ENCODE measurements at regions not wholly inside any gene's neighbourhood (a gene's known extent, or its start where the extent isn't known, plus 50 kb on each side); places are given as distances from the start of the nearest gene placed in this dataset.

GRCh38 chr7:86953653-86954336, 105.7 kb downstream of the ELAPOR2 start:
- H3K36me3 Mint-ChIP-seq (ENCODE audit: low read depth): no peaks in the 10 kb centered on the region
- H3K9me3 Mint-ChIP-seq: no peaks in the 10 kb centered on the region
- no peak for ATAC-seq
- intact Hi-C loops (cut with micrococcal nuclease): no loop called here
- DNase-seq: no peak
- H3K4me3 Mint-ChIP-seq: no peak overlapping the region
- CTCF ChIA-PET: interaction anchor here (1.1 to 1.9 kb wide), 3 partner anchors 27 to 195 kb away, joined by 3 to 6 read pairs (median 4); no protein-coding TSS in a partner anchor
- POLR2A ChIA-PET: no interaction called here
- peaks cover 4% of the 10 kb centered on the region for H3K27me3 Mint-ChIP-seq
- no peaks in the 10 kb centered on the region for H3K4me1 Mint-ChIP-seq (ENCODE audit: low read depth)
- H3K27ac Mint-ChIP-seq: no peak overlapping the region
- TF ChIP-seq, protein P1, sequence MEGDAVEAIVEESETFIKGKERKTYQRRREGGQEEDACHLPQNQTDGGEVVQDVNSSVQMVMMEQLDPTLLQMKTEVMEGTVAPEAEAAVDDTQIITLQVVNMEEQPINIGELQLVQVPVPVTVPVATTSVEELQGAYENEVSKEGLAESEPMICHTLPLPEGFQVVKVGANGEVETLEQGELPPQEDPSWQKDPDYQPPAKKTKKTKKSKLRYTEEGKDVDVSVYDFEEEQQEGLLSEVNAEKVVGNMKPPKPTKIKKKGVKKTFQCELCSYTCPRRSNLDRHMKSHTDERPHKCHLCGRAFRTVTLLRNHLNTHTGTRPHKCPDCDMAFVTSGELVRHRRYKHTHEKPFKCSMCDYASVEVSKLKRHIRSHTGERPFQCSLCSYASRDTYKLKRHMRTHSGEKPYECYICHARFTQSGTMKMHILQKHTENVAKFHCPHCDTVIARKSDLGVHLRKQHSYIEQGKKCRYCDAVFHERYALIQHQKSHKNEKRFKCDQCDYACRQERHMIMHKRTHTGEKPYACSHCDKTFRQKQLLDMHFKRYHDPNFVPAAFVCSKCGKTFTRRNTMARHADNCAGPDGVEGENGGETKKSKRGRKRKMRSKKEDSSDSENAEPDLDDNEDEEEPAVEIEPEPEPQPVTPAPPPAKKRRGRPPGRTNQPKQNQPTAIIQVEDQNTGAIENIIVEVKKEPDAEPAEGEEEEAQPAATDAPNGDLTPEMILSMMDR (IDR thresholded peaks at IDR 0.05): no peak

GRCh38 chr7:86953219-86953618, 106.2 kb downstream of the ELAPOR2 start:
- TF ChIP-seq, protein P1 (IDR thresholded peaks at IDR 0.05): no peak
- intact Hi-C loops (cut with micrococcal nuclease): no loop called here

DNA sequence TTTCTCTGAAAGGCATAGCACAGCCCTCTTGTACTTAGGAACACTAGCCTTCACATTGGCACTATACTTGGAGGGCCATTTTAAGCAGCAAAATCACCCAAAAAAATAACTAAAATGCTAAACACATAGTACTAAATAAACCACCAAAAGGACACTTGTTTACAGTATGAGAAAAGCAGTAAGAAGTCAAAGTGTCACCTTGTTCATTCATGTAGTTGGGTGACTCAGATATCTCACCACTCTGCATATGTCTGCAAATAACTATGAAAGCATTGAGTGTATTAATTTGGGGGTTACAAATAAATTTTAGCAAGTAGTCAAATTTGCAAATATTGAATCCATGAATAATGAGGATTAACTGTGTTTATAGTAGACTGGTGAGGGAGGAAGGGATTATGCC, 107.6 kb downstream of the ELAPOR2 start:
- TF ChIP-seq, protein P1 (IDR thresholded peaks at IDR 0.05): no peak
- H3K27ac Mint-ChIP-seq: no peak overlapping the region
- no peak overlapping the region for H3K4me3 Mint-ChIP-seq
- H3K27me3 Mint-ChIP-seq: peaks cover 2% of the 10 kb centered on the region
- no peak for ATAC-seq
- DNase-seq: no peak
- POLR2A ChIA-PET: interaction anchor here (0.5 to 0.7 kb wide), 2 partner anchors 215 to 270 kb away, joined by 3 read pairs; no protein-coding TSS in a partner anchor
- no peaks in the 10 kb centered on the region for H3K4me1 Mint-ChIP-seq (ENCODE audit: low read depth)
- intact Hi-C loops (cut with micrococcal nuclease): no loop called here
- no peaks in the 10 kb centered on the region for H3K9me3 Mint-ChIP-seq
- CTCF ChIA-PET: interaction anchor here (1.4 to 1.9 kb wide), 2 partner anchors 11 to 197 kb away, joined by 3 to 6 read pairs; no protein-coding TSS in a partner anchor
- H3K36me3 Mint-ChIP-seq (ENCODE audit: low read depth): no peaks in the 10 kb centered on the region

More at GRCh38 chr7:86953219-86953618, 106.2 kb downstream of the ELAPOR2 start:
- Mint-ChIP-seq H3K36me3 (ENCODE audit: low read depth) (no peaks in the 10 kb centered on the region), H3K9me3 (no peaks in the 10 kb centered on the region), H3K4me1 (ENCODE audit: low read depth) (no peaks in the 10 kb centered on the region), H3K27me3 (peaks cover 4% of the 10 kb centered on the region), H3K27ac (no peak overlapping the region), H3K4me3 (no peak overlapping the region)
- POLR2A ChIA-PET: no interaction called here
- DNase-seq: no peak
- no peak for ATAC-seq
- CTCF ChIA-PET: interaction anchor here (1.1 to 1.9 kb wide), 3 partner anchors 26 to 195 kb away, joined by 3 to 6 read pairs (median 4); no protein-coding TSS in a partner anchor

DNA sequence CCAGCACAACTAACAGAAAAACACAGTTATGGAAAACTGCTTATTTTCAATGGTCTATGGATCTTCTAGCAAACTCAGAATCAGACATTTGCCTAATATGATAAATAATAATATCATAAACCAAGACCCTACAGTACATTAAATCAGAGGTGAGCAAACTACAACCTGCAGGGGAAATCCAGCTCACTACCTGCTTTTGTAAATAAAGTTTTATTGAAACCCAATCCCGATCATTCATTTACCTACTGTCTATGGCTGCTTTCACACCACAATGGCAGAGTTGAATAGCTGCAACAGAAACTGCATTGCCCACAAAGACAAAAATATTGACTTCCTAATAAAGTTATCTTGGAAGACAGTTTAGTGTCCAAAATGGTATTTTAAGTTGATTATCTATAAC, 108.5 kb downstream of the ELAPOR2 start:
- DNase-seq: no peak
- POLR2A ChIA-PET: no interaction called here
- no peak for ATAC-seq
- TF ChIP-seq, protein P1 (IDR thresholded peaks at IDR 0.05): no peak
- Mint-ChIP-seq H3K27me3 (peaks cover 5% of the 10 kb centered on the region), H3K27ac (no peak overlapping the region), H3K36me3 (ENCODE audit: low read depth) (no peaks in the 10 kb centered on the region), H3K4me3 (no peak overlapping the region), H3K4me1 (ENCODE audit: low read depth) (no peaks in the 10 kb centered on the region), H3K9me3 (no peaks in the 10 kb centered on the region)
- CTCF ChIA-PET: interaction anchor here (0.8 to 1.8 kb wide), 4 partner anchors 10 to 201 kb away, joined by 3 to 4 read pairs (median 4); partner anchors contain the start of gene DMTF1
- intact Hi-C loops (cut with micrococcal nuclease): no loop called here

- no peaks in the 10 kb centered on the region for H3K4me1 Mint-ChIP-seq (ENCODE audit: low read depth)
- H3K9me3 Mint-ChIP-seq: no peaks in the 10 kb centered on the region
- DNase-seq (no peak), ATAC-seq (no peak)
- H3K27me3 Mint-ChIP-seq: peaks cover 6% of the 10 kb centered on the region
- intact Hi-C loops (cut with micrococcal nuclease): no loop called here
- TF ChIP-seq, protein P1 (IDR thresholded peaks at IDR 0.05): no peak
- no peaks in the 10 kb centered on the region for H3K36me3 Mint-ChIP-seq (ENCODE audit: low read depth)
- ChIA-PET POLR2A (interaction anchor here (1.4 kb wide), 1 partner anchor 21 kb away, joined by 4 read pairs; no protein-coding TSS in a partner anchor), CTCF (interaction anchor here (0.8 to 1.8 kb wide), 4 partner anchors 9 to 201 kb away, joined by 3 to 4 read pairs (median 4); partner anchors contain the start of gene DMTF1)
- no peak overlapping the region for H3K27ac Mint-ChIP-seq
- H3K4me3 Mint-ChIP-seq: no peak overlapping the region
Measured at GRCh38 chr7:86950360-86950759, 109.1 kb downstream of the ELAPOR2 start.
